GM23338 (cell line): ENCODE measurements at regions not wholly inside any gene's neighbourhood (a gene's known extent, or its start where the extent isn't known, plus 50 kb on each side); places are given as distances from the start of the nearest gene placed in this dataset.

ENCODE experiments used
- ATAC-seq: fragments of 200-7000 bp; cut with Tn5 transposase; 3 replicates; pipeline ENCODE4 v1.9.1; 2020
- DNase-seq: peaks from one replicate; pipeline ENCODE4 v3.0.0-alpha.2; 2015; ENCODE audit warnings: low spot score
- H2AFZ ChIP-seq: fragments of 200-600 bp; sonication (generic); 2 replicates; pipeline ENCODE4 v1.8.0; 2016; ENCODE audit warnings: antibody characterized with exemption, mild to moderate bottlenecking, moderate library complexity
- H3F3A ChIP-seq: fragments of 200-600 bp; sonication (generic); replicated peaks from 2 replicates; pipeline ENCODE4 v1.8.0; 2017; ENCODE audit warnings: antibody characterized with exemption, mixed run types, low read depth
- H3K27ac ChIP-seq: fragments of 200-600 bp; sonication (generic); 2 replicates; pipeline ENCODE4 v1.6.1; 2016; ENCODE audit warnings: low read depth
- H3K27me3 ChIP-seq: fragments of 200-600 bp; sonication (generic); 2 replicates; pipeline ENCODE4 v1.8.0; 2016; ENCODE audit warnings: mild to moderate bottlenecking, mixed run types, moderate library complexity; ENCODE audit not compliant: insufficient read depth
- H3K36me3 ChIP-seq: fragments of 200-600 bp; sonication (generic); 2 replicates; pipeline ENCODE4 v1.8.0; 2016; ENCODE audit warnings: mild to moderate bottlenecking; ENCODE audit not compliant: insufficient read depth
- H3K4me1 ChIP-seq: fragments of 200-600 bp; sonication (generic); 2 replicates; pipeline ENCODE4 v1.8.0; 2016; ENCODE audit warnings: mild to moderate bottlenecking, moderate library complexity; ENCODE audit not compliant: insufficient read depth
- H3K4me2 ChIP-seq: fragments of 200-600 bp; sonication (generic); 2 replicates; pipeline ENCODE4 v1.7.1; 2017; ENCODE audit warnings: mixed run types
- H3K4me3 ChIP-seq: fragments of 200-600 bp; sonication (generic); 2 replicates; pipeline ENCODE4 v1.6.1; 2016; ENCODE audit warnings: mixed run types
- H3K79me2 ChIP-seq: fragments of 200-600 bp; sonication (generic); replicated peaks from 2 replicates; pipeline ENCODE4 v1.8.0; 2017; ENCODE audit warnings: mild to moderate bottlenecking; ENCODE audit not compliant: insufficient read depth
- H3K9me2 ChIP-seq: fragments of 200-600 bp; sonication (generic); 2 replicates; pipeline ENCODE4 v1.8.0; 2017; ENCODE audit not compliant: insufficient read depth
- H4K20me1 ChIP-seq: fragments of 200-600 bp; sonication (generic); replicated peaks from 2 replicates; pipeline ENCODE4 v1.8.0; 2017; ENCODE audit warnings: mild to moderate bottlenecking; ENCODE audit not compliant: insufficient read depth
- H3K27ac Mint-ChIP-seq: 2 replicates; pipeline ENCODE4 v1.8.0; 2020; ENCODE audit warnings: inconsistent platforms, mild to moderate bottlenecking, moderate library complexity, mixed read lengths
- H3K27me3 Mint-ChIP-seq: 3 replicates; pipeline ENCODE4 v1.8.0; 2022; ENCODE audit warnings: low read depth, mild to moderate bottlenecking, moderate library complexity, mixed read lengths, inconsistent platforms; ENCODE audit not compliant: insufficient read depth, poor library complexity
- H3K36me3 Mint-ChIP-seq: 3 replicates; pipeline ENCODE4 v1.8.0; 2021; ENCODE audit warnings: low read depth, mild to moderate bottlenecking, inconsistent platforms, moderate library complexity, mixed read lengths
- H3K4me1 Mint-ChIP-seq: 3 replicates; pipeline ENCODE4 v1.8.0; 2020; ENCODE audit warnings: mild to moderate bottlenecking, inconsistent platforms, mixed read lengths
- H3K4me3 Mint-ChIP-seq: 3 replicates; pipeline ENCODE4 v1.8.0; 2021; ENCODE audit warnings: moderate library complexity, mild to moderate bottlenecking, inconsistent platforms, mixed read lengths
- H3K9me3 Mint-ChIP-seq: 3 replicates; pipeline ENCODE4 v1.8.0; 2020; ENCODE audit warnings: moderate library complexity, mild to moderate bottlenecking, inconsistent platforms, mixed read lengths
- CREB1 ChIP-seq: fragments of 250-450 bp; sonication (Bioruptor Pico); IDR thresholded peaks from 2 replicates; pipeline ENCODE4 v1.5.0; 2020; ENCODE audit warnings: low read depth, mild to moderate bottlenecking, moderate library complexity
- CTCF ChIP-seq, 2 experiments: fragments of 200-600 bp in 1 of 2; sonication (generic) in 1 of 2; conservative IDR thresholded peaks; 2 replicates each; pipeline versions ENCODE4 v1.5.1 to v1.6.1; 2016 to 2017; ENCODE audit warnings: antibody characterized with exemption in 2 of 2, low read depth in 2 of 2, mild to moderate bottlenecking in 2 of 2, moderate library complexity in 1 of 2
- ETS1 ChIP-seq: IDR thresholded peaks from 2 replicates; pipeline ENCODE4 v1.6.1; 2016; ENCODE audit warnings: antibody characterized with exemption
- EZH2 ChIP-seq: fragments of 200-600 bp; sonication (generic); IDR thresholded peaks from one replicate; pipeline ENCODE4 v1.8.0; 2017; ENCODE audit warnings: antibody characterized with exemption, mild to moderate bottlenecking, low read depth; ENCODE audit not compliant: unreplicated experiment
- EZH2phosphoT487 ChIP-seq: fragments of 200-600 bp; sonication (generic); IDR thresholded peaks from one replicate; pipeline ENCODE4 v1.8.1; 2018; ENCODE audit warnings: antibody characterized with exemption; ENCODE audit not compliant: unreplicated experiment
- JUNB ChIP-seq: IDR thresholded peaks from one replicate; pipeline ENCODE4 v1.6.1; 2016; ENCODE audit warnings: antibody characterized with exemption; ENCODE audit not compliant: unreplicated experiment
- NANOG ChIP-seq: IDR thresholded peaks from 2 replicates; pipeline ENCODE4 v1.6.1; 2016; ENCODE audit warnings: antibody characterized with exemption, borderline replicate concordance
- POLR2AphosphoS5 ChIP-seq: IDR thresholded peaks from 2 replicates; pipeline ENCODE4 v1.6.1; 2016; ENCODE audit warnings: antibody characterized with exemption, low read depth
- REST ChIP-seq: IDR thresholded peaks from one replicate; pipeline ENCODE4 v1.6.1; 2018; ENCODE audit warnings: antibody characterized with exemption; ENCODE audit not compliant: unreplicated experiment
- STAT1 ChIP-seq: IDR thresholded peaks from one replicate; pipeline ENCODE4 v1.6.1; 2016; ENCODE audit warnings: antibody characterized with exemption; ENCODE audit not compliant: unreplicated experiment
- ZNF114 ChIP-seq: fragments of 250-450 bp; sonication (Bioruptor Pico); IDR thresholded peaks from 2 replicates; pipeline ENCODE4 v1.5.0; 2020; ENCODE audit warnings: mild to moderate bottlenecking, moderate library complexity
- ZNF331 ChIP-seq: fragments of 250-450 bp; sonication (Bioruptor Pico); IDR thresholded peaks from 2 replicates; pipeline ENCODE4 v1.5.0; 2020; ENCODE audit warnings: low read depth, mild to moderate bottlenecking, moderate library complexity
- TF ChIP-seq, protein P1 (sequence below): fragments of 250-450 bp; sonication (Bioruptor Pico); IDR thresholded peaks from 2 replicates; pipeline ENCODE4 v1.5.0; 2020; ENCODE audit warnings: mild to moderate bottlenecking, moderate library complexity

- peaks cover 7% of the 10 kb centered on the region; the same call in 1 of the 2 replicates for H3K4me1 ChIP-seq
- no peak overlapping the region for H3K27ac Mint-ChIP-seq
- ATAC-seq = no peak
These were observed 51.1 kb upstream of the OPN4 start for GRCh38 chr10:86603256-86603655.

More at GRCh38 chr10:86603256-86603655, 51.1 kb upstream of the OPN4 start:
- TF ChIP-seq CREB1 (CRISPR knock-in tag) = no peak
- TF ChIP-seq STAT1 = no peak
- TF ChIP-seq, protein P1, sequence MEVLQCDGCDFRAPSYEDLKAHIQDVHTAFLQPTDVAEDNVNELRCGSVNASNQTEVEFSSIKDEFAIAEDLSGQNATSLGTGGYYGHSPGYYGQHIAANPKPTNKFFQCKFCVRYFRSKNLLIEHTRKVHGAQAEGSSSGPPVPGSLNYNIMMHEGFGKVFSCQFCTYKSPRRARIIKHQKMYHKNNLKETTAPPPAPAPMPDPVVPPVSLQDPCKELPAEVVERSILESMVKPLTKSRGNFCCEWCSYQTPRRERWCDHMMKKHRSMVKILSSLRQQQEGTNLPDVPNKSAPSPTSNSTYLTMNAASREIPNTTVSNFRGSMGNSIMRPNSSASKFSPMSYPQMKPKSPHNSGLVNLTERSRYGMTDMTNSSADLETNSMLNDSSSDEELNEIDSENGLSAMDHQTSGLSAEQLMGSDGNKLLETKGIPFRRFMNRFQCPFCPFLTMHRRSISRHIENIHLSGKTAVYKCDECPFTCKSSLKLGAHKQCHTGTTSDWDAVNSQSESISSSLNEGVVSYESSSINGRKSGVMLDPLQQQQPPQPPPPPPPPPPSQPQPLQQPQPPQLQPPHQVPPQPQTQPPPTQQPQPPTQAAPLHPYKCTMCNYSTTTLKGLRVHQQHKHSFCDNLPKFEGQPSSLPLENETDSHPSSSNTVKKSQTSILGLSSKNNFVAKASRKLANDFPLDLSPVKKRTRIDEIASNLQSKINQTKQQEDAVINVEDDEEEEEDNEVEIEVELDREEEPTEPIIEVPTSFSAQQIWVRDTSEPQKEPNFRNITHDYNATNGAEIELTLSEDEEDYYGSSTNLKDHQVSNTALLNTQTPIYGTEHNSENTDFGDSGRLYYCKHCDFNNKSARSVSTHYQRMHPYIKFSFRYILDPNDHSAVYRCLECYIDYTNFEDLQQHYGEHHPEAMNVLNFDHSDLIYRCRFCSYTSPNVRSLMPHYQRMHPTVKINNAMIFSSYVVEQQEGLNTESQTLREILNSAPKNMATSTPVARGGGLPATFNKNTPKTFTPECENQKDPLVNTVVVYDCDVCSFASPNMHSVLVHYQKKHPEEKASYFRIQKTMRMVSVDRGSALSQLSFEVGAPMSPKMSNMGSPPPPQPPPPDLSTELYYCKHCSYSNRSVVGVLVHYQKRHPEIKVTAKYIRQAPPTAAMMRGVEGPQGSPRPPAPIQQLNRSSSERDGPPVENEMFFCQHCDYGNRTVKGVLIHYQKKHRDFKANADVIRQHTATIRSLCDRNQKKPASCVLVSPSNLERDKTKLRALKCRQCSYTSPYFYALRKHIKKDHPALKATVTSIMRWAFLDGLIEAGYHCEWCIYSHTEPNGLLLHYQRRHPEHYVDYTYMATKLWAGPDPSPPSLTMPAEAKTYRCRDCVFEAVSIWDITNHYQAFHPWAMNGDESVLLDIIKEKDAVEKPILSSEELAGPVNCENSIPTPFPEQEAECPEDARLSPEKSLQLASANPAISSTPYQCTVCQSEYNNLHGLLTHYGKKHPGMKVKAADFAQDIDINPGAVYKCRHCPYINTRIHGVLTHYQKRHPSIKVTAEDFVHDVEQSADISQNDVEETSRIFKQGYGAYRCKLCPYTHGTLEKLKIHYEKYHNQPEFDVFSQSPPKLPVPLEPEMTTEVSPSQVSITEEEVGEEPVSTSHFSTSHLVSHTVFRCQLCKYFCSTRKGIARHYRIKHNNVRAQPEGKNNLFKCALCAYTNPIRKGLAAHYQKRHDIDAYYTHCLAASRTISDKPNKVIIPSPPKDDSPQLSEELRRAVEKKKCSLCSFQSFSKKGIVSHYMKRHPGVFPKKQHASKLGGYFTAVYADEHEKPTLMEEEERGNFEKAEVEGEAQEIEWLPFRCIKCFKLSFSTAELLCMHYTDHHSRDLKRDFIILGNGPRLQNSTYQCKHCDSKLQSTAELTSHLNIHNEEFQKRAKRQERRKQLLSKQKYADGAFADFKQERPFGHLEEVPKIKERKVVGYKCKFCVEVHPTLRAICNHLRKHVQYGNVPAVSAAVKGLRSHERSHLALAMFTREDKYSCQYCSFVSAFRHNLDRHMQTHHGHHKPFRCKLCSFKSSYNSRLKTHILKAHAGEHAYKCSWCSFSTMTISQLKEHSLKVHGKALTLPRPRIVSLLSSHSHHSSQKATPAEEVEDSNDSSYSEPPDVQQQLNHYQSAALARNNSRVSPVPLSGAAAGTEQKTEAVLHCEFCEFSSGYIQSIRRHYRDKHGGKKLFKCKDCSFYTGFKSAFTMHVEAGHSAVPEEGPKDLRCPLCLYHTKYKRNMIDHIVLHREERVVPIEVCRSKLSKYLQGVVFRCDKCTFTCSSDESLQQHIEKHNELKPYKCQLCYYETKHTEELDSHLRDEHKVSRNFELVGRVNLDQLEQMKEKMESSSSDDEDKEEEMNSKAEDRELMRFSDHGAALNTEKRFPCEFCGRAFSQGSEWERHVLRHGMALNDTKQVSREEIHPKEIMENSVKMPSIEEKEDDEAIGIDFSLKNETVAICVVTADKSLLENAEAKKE (CRISPR knock-in tag) = no peak
- no peak for TF ChIP-seq CTCF (conservative IDR thresholded peaks at IDR 0.05; ENCODE audit: low read depth in 2 of 2)
- no peak for TF ChIP-seq EZH2phosphoT487
- no peak for TF ChIP-seq REST
- TF ChIP-seq POLR2AphosphoS5 = no peak
- no peak for TF ChIP-seq ETS1
- TF ChIP-seq NANOG = no peak
- no peak for TF ChIP-seq JUNB
- no peak for TF ChIP-seq ZNF331
- no peak for TF ChIP-seq ZNF114 (CRISPR knock-in tag)
- no peak for TF ChIP-seq EZH2
- Histone ChIP-seq H3K4me3 (no peak overlapping the region), H4K20me1 (no peaks in the 10 kb centered on the region), H3F3A (no peaks in the 10 kb centered on the region), H3K36me3 (no peaks in the 10 kb centered on the region), H2AFZ (no peak overlapping the region), H3K27me3 (no peaks in the 10 kb centered on the region), H3K4me2 (no peak overlapping the region), H3K79me2 (no peaks in the 10 kb centered on the region), H3K27ac (no peak overlapping the region), H3K9me2 (no peaks in the 10 kb centered on the region)
- peaks cover 15% of the 10 kb centered on the region for H3K4me1 Mint-ChIP-seq
- DNase-seq = no peak
- no peak overlapping the region for H3K4me3 Mint-ChIP-seq
- H3K36me3 Mint-ChIP-seq = no peaks in the 10 kb centered on the region
- peaks cover 2% of the 10 kb centered on the region for H3K27me3 Mint-ChIP-seq
- H3K9me3 Mint-ChIP-seq = peaks cover 4% of the 10 kb centered on the region
